ENCODE measurements at regions not wholly inside any gene's neighbourhood (a gene's known extent, or its start where the extent isn't known, plus 50 kb on each side); places are given as distances from the start of the nearest gene placed in this dataset.

- H3K36me3 ChIP-seq (ENCODE audit: control insufficient read depth in 2 of 3, insufficient read depth in 3 of 3, low read length in 3 of 3), result no peaks in the 10 kb centered on the region
- H3K4me3 ChIP-seq (ENCODE audit: low read length in 3 of 3), result no peak overlapping the region
- no peak overlapping the region for H3K27ac ChIP-seq (ENCODE audit: low read depth in 2 of 2, low read length in 2 of 2)
- H3K4me1 ChIP-seq (ENCODE audit: control insufficient read depth in 2 of 3, insufficient read depth in 2 of 3, low read depth in 1 of 3, low read length in 3 of 3), result no peaks in the 10 kb centered on the region
- FAIRE-seq (no peak), DNase-seq (no peak)
- no peak for TF ChIP-seq CTCF (IDR thresholded peaks at IDR 0.05; ENCODE audit: borderline replicate concordance, extremely low read depth, insufficient read depth)
- H3K9me3 ChIP-seq (ENCODE audit: control insufficient read depth in 2 of 3, insufficient read depth in 1 of 3, low read length in 3 of 3), result no peaks in the 10 kb centered on the region
- intact Hi-C loops (cut with DNase I), result no loop called here
- no peak overlapping the region for H3K9ac ChIP-seq (ENCODE audit: low read length in 3 of 3)
- no peaks in the 10 kb centered on the region for H3K27me3 ChIP-seq (ENCODE audit: control insufficient read depth, insufficient read depth, low read length)
Measured at GRCh38 chr2:184041077-184041476, 557.3 kb upstream of the ZNF804A start.

- no peak for DNase-seq
- Histone ChIP-seq H3K9me3 (ENCODE audit: control insufficient read depth in 2 of 3, insufficient read depth in 1 of 3, low read length in 3 of 3) (no peaks in the 10 kb centered on the region), H3K9ac (ENCODE audit: low read length in 3 of 3) (no peak overlapping the region), H3K4me1 (ENCODE audit: control insufficient read depth in 2 of 3, insufficient read depth in 2 of 3, low read depth in 1 of 3, low read length in 3 of 3) (no peaks in the 10 kb centered on the region), H3K27me3 (ENCODE audit: control insufficient read depth, insufficient read depth, low read length) (no peaks in the 10 kb centered on the region), H3K27ac (ENCODE audit: low read depth in 2 of 2, low read length in 2 of 2) (no peak overlapping the region), H3K36me3 (ENCODE audit: control insufficient read depth in 2 of 3, insufficient read depth in 3 of 3, low read length in 3 of 3) (no peaks in the 10 kb centered on the region), H3K4me3 (ENCODE audit: low read length in 3 of 3) (no peak overlapping the region)
- TF ChIP-seq CTCF (IDR thresholded peaks at IDR 0.05; ENCODE audit: borderline replicate concordance, extremely low read depth, insufficient read depth), result no peak
- no peak for FAIRE-seq
- intact Hi-C loops (cut with DNase I), result no loop called here
Measured at GRCh38 chr2:184041777-184042176, 556.6 kb upstream of the ZNF804A start.

GRCh38 chr2:184047536-184047935 is 550.8 kb upstream of the ZNF804A start:
- no peaks in the 10 kb centered on the region for H3K4me1 ChIP-seq (ENCODE audit: control insufficient read depth in 2 of 3, insufficient read depth in 2 of 3, low read depth in 1 of 3, low read length in 3 of 3)
- no peak for DNase-seq
- no peak overlapping the region for H3K27ac ChIP-seq (ENCODE audit: low read depth in 2 of 2, low read length in 2 of 2)
- no peaks in the 10 kb centered on the region for H3K36me3 ChIP-seq (ENCODE audit: control insufficient read depth in 2 of 3, insufficient read depth in 3 of 3, low read length in 3 of 3)
- H3K4me3 ChIP-seq (ENCODE audit: low read length in 3 of 3), result no peak overlapping the region
- no peaks in the 10 kb centered on the region for H3K9me3 ChIP-seq (ENCODE audit: control insufficient read depth in 2 of 3, insufficient read depth in 1 of 3, low read length in 3 of 3)
- no peak for TF ChIP-seq CTCF (IDR thresholded peaks at IDR 0.05; ENCODE audit: borderline replicate concordance, extremely low read depth, insufficient read depth)
- no peak for FAIRE-seq
- intact Hi-C loops (cut with DNase I), result no loop called here
- no peak overlapping the region for H3K9ac ChIP-seq (ENCODE audit: low read length in 3 of 3)
- no peaks in the 10 kb centered on the region for H3K27me3 ChIP-seq (ENCODE audit: control insufficient read depth, insufficient read depth, low read length)

GRCh38 chr2:184049566-184049965 is 548.8 kb upstream of the ZNF804A start:
- no peaks in the 10 kb centered on the region for H3K36me3 ChIP-seq (ENCODE audit: control insufficient read depth in 2 of 3, insufficient read depth in 3 of 3, low read length in 3 of 3)

More at GRCh38 chr2:184049566-184049965, 548.8 kb upstream of the ZNF804A start:
- no peaks in the 10 kb centered on the region for H3K4me1 ChIP-seq (ENCODE audit: control insufficient read depth in 2 of 3, insufficient read depth in 2 of 3, low read depth in 1 of 3, low read length in 3 of 3)
- no peak for DNase-seq
- no peak overlapping the region for H3K4me3 ChIP-seq (ENCODE audit: low read length in 3 of 3)
- H3K27me3 ChIP-seq (ENCODE audit: control insufficient read depth, insufficient read depth, low read length), result no peaks in the 10 kb centered on the region
- no peaks in the 10 kb centered on the region for H3K9me3 ChIP-seq (ENCODE audit: control insufficient read depth in 2 of 3, insufficient read depth in 1 of 3, low read length in 3 of 3)
- H3K9ac ChIP-seq (ENCODE audit: low read length in 3 of 3), result no peak overlapping the region
- FAIRE-seq, result no peak
- H3K27ac ChIP-seq (ENCODE audit: low read depth in 2 of 2, low read length in 2 of 2), result no peak overlapping the region
- TF ChIP-seq CTCF (IDR thresholded peaks at IDR 0.05; ENCODE audit: borderline replicate concordance, extremely low read depth, insufficient read depth), result no peak
- intact Hi-C loops (cut with DNase I), result no loop called here
